DND-41 (cell line): ENCODE measurements at regions not wholly inside any gene's neighbourhood (a gene's known extent, or its start where the extent isn't known, plus 50 kb on each side); places are given as distances from the start of the nearest gene placed in this dataset.

ENCODE experiments used
- ATAC-seq: fragments of 200-7000 bp; cut with Tn5 transposase; 3 replicates; pipeline ENCODE4 v1.9.1; 2021; ENCODE audit warnings: low read depth; ENCODE audit not compliant: insufficient read depth
- DNase-seq: peaks from one replicate; pipeline ENCODE4 v3.0.0-alpha.2; 2020
- H2AFZ ChIP-seq: 2 replicates; pipeline ENCODE4 v1.6.0; 2012; ENCODE audit warnings: low read depth, low read length
- H3K27ac ChIP-seq: 2 replicates; pipeline ENCODE4 v1.5.1; 2012; ENCODE audit warnings: low read length, inconsistent platforms
- H3K27me3 ChIP-seq: fragments of 200-600 bp; sonication (generic); 2 replicates; pipeline ENCODE4 v1.6.0; 2012; ENCODE audit warnings: low read length, mild to moderate bottlenecking, inconsistent platforms; ENCODE audit not compliant: insufficient read depth, poor library complexity
- H3K36me3 ChIP-seq: 2 replicates; pipeline ENCODE4 v1.5.1; 2012; ENCODE audit warnings: low read length, inconsistent platforms; ENCODE audit not compliant: insufficient read depth
- H3K4me1 ChIP-seq: 2 replicates; pipeline ENCODE4 v1.5.1; 2012; ENCODE audit warnings: mild to moderate bottlenecking, low read length; ENCODE audit not compliant: insufficient read depth
- H3K4me2 ChIP-seq: 2 replicates; pipeline ENCODE4 v1.6.0; 2012; ENCODE audit warnings: mild to moderate bottlenecking, moderate library complexity, low read length, inconsistent platforms; ENCODE audit not compliant: insufficient read depth
- H3K4me3 ChIP-seq, 2 experiments: fragments of 200-600 bp in 1 of 2; shearing (Covaris generic) in 1 of 2; 2 replicates each; pipeline ENCODE4 v1.5.1; 2012 to 2016; ENCODE audit warnings: inconsistent platforms in 2 of 2, low read length in 2 of 2, mild to moderate bottlenecking in 2 of 2, low read depth in 1 of 2, moderate library complexity in 1 of 2
- H3K79me2 ChIP-seq: 2 replicates; pipeline ENCODE4 v1.6.0; 2012; ENCODE audit warnings: low read length, inconsistent platforms; ENCODE audit not compliant: insufficient read depth
- H3K9ac ChIP-seq: 2 replicates; pipeline ENCODE4 v1.6.0; 2012; ENCODE audit warnings: low read depth, mild to moderate bottlenecking, inconsistent platforms, low read length, moderate library complexity
- H3K9me3 ChIP-seq: 2 replicates; pipeline ENCODE4 v1.5.1; 2012; ENCODE audit warnings: low read length, moderate library complexity, mild to moderate bottlenecking, inconsistent platforms; ENCODE audit not compliant: insufficient read depth, severe bottlenecking
- H4K20me1 ChIP-seq: 2 replicates; pipeline ENCODE4 v1.6.0; 2012; ENCODE audit warnings: low read length; ENCODE audit not compliant: insufficient read depth
- CTCF ChIP-seq: IDR thresholded peaks from 2 replicates; pipeline ENCODE4 v1.5.1; 2012; ENCODE audit warnings: borderline replicate concordance, low read length, moderate library complexity, mild to moderate bottlenecking; ENCODE audit not compliant: poor library complexity, severe bottlenecking; ENCODE audit errors: extremely low read depth
- EZH2 ChIP-seq: IDR thresholded peaks from 3 replicates; pipeline ENCODE4 v1.6.1; 2012; ENCODE audit warnings: borderline replicate concordance, low read depth, mild to moderate bottlenecking, moderate library complexity, low read length, inconsistent platforms; ENCODE audit not compliant: severe bottlenecking

GRCh38 chr9:87266697-87267096 lies 231.0 kb upstream of the DAPK1 start:
- ATAC-seq = no peak

GRCh38 chr9:87267251-87268070 lies 230.2 kb upstream of the DAPK1 start:
- Histone ChIP-seq H3K4me3 (no peak overlapping the region), H3K4me1 (no peaks in the 10 kb centered on the region), H4K20me1 (no peaks in the 10 kb centered on the region), H3K27ac (no peak overlapping the region), H3K9ac (no peak overlapping the region), H3K9me3 (no peaks in the 10 kb centered on the region), H2AFZ (no peak overlapping the region), H3K4me2 (no peak overlapping the region), H3K27me3 (no peaks in the 10 kb centered on the region), H3K36me3 (no peaks in the 10 kb centered on the region), H3K79me2 (no peaks in the 10 kb centered on the region)
- TF ChIP-seq CTCF = no peak
- no peak for TF ChIP-seq EZH2
- ATAC-seq (no peak), DNase-seq (no peak)

More at GRCh38 chr9:87266697-87267096, 231.0 kb upstream of the DAPK1 start:
- H3K36me3 ChIP-seq = no peaks in the 10 kb centered on the region
- H3K4me2 ChIP-seq = no peak overlapping the region
- no peak overlapping the region for H3K4me3 ChIP-seq
- TF ChIP-seq CTCF (no peak), EZH2 (no peak)
- H3K27me3 ChIP-seq = no peaks in the 10 kb centered on the region
- H2AFZ ChIP-seq = no peak overlapping the region
- DNase-seq = no peak
- H3K4me1 ChIP-seq = no peaks in the 10 kb centered on the region
- no peaks in the 10 kb centered on the region for H3K9me3 ChIP-seq
- H4K20me1 ChIP-seq = no peaks in the 10 kb centered on the region
- no peaks in the 10 kb centered on the region for H3K79me2 ChIP-seq
- H3K9ac ChIP-seq = no peak overlapping the region
- no peak overlapping the region for H3K27ac ChIP-seq

DNA sequence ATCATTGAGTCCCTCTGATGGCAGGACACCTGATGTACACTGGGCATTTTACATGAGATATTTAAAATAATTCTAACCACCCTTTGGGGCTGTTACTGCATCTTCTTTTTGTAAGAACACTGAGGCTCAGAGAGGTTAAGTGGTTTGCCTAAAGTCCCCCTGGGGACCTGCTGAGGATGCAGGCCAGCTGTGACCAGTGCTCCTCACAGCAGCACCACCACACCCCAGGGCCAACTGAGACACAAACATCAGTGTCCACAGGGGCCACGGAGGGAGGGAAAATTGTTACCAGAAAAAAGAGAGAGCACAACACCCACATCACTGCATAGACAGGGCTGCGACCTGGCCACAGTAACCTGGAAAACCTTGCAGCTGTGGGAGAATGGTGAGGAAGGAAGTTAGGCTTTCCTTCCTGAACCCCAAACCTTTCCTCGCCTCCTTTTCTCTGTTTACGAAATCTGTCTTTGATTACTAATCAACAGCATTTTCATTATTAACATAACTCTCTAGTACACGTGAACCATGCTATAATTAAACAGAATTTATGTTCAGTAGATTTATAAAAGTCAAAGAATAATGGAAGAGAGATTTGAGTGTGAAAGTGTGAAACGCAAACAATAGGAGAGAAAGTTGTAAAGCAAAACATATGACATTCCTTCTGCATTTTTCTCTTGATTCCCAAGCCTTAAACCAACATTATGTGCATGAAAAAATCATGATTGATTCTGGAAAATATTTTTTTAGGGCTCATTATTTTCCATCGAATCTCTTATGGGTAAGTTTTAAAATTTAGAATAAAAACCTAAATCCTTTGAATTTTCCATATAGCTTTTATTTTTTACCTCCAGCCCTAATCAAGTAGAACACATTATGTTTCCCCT lies 228.1 kb upstream of the DAPK1 start:
- no peaks in the 10 kb centered on the region for H3K9me3 ChIP-seq
- H3K27me3 ChIP-seq = no peaks in the 10 kb centered on the region
- H3K4me3 ChIP-seq = no peak overlapping the region
- ATAC-seq (no peak), DNase-seq (no peak)
- H3K9ac ChIP-seq = no peak overlapping the region
- H3K36me3 ChIP-seq = no peaks in the 10 kb centered on the region
- no peaks in the 10 kb centered on the region for H4K20me1 ChIP-seq
- no peak overlapping the region for H3K27ac ChIP-seq
- H3K4me1 ChIP-seq = no peaks in the 10 kb centered on the region
- H3K79me2 ChIP-seq = no peaks in the 10 kb centered on the region
- H3K4me2 ChIP-seq = no peak overlapping the region
- TF ChIP-seq EZH2 (no peak), CTCF (no peak)
- H2AFZ ChIP-seq = no peak overlapping the region
